NT2/D1 (cell line): ENCODE measurements at regions not wholly inside any gene's neighbourhood (a gene's known extent, or its start where the extent isn't known, plus 50 kb on each side); places are given as distances from the start of the nearest gene placed in this dataset.

Experiments used
- SUZ12 ChIP-seq: IDR thresholded peaks from 2 replicates; pipeline ENCODE4 v1.6.1; 2011; ENCODE audit not compliant: insufficient read length, insufficient read depth; ENCODE audit errors: extremely low read depth
- YY1 ChIP-seq: IDR thresholded peaks from 2 replicates; pipeline ENCODE4 v1.6.1; 2011; ENCODE audit not compliant: insufficient read length, insufficient read depth

GRCh38 chr2:53484531-53484930 is 283.1 kb upstream of the CHAC2 start:
- TF ChIP-seq YY1 (no peak), SUZ12 (no peak)
